Muscle of arm (tissue), 1 donor: ENCODE measurements at regions not wholly inside any gene's neighbourhood (a gene's known extent, or its start where the extent isn't known, plus 50 kb on each side); places are given as distances from the start of the nearest gene placed in this dataset.
"Not testable (repeated sequence)": the region's sequence is repeated elsewhere in the genome, so short reads cannot be mapped to it uniquely, and the experiment has no call there.

Experiments
- DNase-seq: peaks from one replicate; pipeline ENCODE4 v3.0.0-alpha.2; 2013

DNA sequence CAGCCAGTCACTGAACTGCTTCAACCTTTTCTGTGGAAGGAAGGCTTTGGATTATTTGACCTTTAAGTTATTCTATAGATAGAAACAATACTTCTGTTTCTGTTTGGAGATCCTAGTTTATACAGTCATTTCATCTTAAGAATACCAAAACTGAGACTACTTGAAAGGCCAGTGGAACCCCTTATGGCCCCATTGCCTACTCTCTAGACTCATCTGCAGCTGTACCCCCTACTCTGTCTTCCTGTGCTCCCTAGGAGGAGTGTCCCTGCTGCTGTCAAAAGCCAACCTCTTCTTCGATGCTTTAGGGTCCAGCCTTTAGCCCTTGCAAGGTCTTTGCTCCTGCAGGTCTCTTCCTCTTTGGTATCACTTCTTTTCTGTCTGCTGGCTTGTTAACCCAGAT lies 169.6 kb downstream of the EDEM1 start:
- no peak for DNase-seq

DNA sequence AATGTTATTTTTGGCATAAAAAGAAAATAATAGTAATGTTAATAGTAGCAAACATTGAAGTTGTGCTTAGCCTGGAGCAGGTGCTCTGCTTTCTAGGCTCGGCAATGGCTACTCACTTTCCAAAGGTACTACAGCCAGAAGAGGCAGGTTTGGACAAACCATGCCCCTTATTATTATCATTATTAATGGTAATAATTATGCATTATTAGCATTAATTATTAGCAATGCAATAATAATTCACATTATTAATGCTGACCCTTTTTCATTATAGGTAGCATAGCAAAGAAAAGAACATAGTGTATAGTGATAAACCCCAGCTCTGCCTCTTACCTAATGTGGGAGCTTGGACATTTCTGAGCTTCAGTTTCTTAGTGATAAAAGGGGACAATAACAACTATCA lies 171.4 kb downstream of the EDEM1 start:
- DNase-seq = no peak

DNA sequence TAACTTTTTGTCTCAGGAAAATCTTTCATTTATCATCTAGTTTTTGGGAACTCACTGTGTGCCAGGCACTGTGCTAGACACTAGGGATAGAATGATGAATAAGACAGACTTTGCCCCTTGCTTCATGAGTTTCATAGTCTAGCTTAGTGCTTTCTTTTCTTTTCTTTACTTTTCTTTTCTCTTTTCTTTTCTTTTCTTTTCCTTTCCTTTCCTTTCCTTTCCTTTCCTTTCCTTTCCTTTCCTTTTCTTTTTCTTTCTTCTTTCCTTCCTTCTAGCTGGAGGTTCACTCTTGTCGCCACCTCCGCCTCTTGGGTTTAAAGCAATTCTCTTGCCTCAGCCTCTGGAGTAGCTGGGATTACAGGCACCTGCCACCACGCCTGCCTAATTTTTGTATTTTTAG lies 172.9 kb downstream of the EDEM1 start:
- no peak for DNase-seq

DNA sequence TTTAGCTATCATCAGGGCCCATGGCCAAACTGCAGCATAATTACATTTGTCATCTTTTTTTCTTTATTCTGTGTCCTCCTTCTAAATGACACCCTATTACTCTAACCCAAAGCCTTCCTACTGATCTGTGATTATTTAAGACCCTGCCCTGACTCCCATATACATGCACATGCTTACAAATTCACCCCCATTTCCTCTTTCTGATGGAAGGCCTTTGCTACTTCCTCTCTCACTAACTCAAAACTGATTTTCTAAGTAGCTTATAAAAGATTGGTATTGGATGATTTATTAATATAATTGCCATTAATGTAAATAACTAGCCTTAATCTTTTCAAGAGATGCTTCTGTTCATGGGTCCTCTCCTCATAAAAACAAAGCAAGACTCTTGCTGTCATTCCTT lies 179.2 kb downstream of the EDEM1 start:
- no peak for DNase-seq

DNA sequence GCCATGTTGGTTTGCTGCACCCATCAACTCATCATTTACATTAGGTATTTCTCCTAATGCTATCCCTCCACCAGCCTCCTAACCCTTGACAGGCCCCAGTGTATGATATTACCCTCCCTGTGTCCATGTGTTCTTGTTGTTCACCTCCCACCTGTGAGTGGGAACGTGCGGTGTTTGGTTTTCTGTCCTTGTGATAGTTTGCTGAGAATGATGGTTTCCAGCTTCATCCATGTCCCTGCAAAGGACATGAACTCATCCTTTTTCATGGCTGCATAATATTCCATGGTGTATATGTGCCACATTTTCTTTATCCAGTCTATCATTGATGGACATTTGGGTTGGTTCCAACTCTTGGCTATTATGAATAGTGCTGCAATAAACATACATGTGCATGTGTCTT lies 184.0 kb downstream of the EDEM1 start:
- not testable (repeated sequence) for DNase-seq

DNA sequence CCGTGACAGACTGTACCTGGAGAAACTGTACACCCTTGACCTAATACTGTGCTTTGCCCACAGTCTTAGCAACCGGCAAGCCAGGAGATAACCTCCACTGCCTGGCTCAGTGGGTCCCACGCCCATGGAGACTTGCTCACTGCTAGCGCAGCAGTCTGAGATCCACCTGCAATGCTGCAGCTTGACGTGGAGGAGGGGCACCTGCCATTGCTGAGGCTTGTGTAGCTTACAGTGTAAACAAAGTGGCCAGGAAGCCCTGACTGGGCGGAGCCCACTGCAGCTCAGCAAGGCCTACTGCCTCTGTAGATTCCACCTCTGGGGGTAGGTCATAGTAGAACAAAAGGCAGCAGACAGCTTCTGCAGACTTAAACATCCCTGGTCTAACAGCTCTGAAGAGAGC lies 189.3 kb downstream of the EDEM1 start:
- no peak for DNase-seq

DNA sequence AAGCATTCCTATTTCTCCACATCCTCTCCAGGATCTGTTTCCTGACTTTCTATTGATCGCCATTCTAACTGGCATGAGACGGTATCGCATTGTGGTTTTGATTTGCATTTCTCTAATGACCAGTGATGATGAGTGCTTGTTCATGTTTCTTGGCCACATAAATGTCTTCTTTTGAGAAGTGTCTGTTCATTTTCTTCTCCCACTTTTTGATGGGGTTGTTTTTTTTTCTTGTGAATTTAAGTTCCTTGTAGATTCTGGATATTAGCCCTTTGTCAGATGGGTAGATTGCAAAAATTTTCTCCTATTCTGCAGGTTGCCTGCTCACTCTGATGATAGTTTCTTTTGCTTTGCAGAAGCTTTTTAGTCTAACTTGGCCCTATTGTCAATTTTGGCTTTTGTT lies 191.8 kb downstream of the EDEM1 start:
- not testable (repeated sequence) for DNase-seq

DNA sequence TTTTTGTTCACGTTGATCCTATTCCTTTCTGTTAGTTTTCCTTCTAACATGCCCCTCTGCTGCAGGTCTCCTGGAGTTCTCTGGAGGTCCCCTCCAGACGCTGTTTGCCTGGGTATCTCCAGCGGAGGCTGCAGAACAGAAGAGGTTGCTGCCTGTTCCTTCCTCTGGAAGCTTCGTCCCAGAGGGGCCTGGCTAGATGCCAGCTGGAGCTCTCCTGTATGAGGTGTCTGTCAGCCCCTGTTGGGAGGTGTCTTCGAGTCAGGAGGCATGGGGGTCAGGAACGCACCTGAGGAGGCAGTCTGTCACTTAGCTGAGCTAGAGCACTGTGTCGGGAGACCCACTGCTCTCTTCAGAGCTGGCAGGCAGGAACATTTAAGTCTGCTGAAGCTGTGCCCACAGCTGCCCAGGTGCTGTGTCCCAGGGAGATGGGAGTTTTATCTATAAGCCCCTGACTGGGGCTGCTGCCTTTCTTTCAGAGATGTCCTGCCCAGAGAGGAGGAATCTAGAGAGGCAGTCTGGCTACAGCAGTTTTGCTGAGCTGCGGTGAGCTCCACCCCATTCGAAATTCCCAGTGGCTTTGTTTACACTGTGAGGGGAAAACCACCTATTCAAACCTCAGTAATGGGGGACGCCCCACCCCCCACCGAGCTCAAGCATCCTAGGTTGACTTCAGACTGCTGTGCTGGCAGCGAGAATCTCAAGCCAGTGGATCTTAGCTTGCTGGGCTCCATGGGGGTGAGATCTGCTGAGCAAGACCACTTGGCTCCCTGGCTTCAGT lies 196.2 kb downstream of the EDEM1 start:
- DNase-seq = not testable (repeated sequence)

DNA sequence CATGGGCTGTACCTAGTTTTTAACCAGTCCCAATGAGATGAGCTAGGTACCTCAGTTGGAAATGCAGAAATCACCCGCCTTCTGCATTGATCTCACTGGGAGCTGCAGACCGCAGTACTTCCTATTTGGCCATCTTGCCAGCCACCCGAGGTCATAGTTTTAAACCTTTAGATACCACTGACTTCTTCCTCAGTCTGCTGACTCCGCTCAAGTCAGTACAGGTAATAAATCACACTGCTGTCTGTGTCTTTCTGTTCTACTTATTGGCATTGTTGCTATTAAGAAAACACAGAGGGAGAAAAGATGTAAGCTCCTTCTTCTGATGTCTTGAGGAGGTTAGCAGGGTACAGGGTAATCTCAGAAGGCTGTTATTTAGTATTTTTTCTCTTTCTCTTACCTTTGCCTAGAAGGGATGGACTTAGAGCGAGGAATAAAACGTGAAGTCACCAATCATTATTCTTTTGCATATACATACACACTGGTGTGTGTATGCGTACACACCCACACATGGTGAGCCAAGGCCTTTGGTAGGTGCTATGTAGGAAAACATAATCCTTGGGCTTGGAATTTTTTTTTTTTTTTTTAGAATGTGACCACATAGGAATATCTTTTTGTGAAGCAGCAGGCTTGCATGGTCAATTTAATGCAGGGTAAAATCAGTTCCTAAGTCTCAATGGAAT lies 197.2 kb downstream of the EDEM1 start:
- no peak for DNase-seq

DNA sequence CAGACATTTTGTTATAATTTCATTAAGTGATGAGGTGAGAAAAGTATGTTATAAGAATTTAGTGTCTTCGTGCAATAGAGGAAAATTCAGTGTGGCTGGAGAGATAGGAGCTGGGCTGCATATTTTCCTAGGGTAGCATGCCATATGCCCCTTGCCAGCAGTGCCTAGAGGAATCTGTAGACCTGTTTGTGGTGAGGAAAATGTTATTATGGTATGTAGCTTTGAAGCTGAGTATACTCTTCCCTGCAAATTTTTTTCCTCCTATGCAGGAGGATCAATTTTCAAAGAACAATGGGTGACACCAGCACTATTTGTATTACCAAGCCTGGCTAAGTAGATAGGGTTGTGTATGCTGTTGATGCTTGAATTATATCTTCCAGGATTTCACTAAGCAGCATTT lies 200.6 kb downstream of the EDEM1 start:
- no peak for DNase-seq

DNA sequence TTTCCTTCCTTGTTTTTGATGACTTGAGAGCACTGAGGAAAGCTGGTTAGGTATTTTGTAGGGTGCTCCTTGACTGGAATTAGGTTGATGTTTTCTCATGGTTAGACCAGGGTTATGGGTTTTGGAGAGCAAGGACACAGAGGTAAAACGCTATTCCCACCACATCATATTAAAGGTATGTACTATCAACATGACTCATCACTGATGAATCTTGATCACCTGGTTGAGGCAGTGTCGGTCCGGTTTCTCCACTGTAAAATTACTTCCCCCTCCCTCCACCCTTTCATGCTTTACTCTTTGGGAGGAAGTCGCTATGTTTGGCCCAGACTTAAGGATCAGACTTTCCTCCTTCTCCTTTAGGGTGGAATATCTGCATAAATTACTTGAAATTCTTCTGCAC lies 201.6 kb downstream of the EDEM1 start:
- no peak for DNase-seq

DNA sequence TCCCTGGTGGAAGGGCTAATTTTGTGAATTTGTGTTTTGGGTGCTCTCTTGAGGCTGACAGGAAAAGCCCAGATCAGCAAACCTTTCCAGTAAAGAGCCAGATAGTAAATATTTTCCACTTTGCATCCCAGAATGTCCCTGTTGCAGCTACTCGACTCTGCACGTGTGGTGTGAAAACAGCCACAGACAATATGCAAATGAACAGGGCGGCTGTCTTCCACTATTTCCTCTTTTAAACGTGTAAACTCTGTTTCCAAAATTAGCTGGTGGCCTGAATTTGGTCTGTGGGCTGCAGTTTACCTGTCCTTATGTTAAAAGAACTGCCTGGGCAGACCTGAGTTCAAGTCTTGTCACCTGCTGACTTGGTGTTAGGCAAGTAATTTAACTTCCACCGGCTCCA lies 202.7 kb downstream of the EDEM1 start:
- no peak for DNase-seq

DNA sequence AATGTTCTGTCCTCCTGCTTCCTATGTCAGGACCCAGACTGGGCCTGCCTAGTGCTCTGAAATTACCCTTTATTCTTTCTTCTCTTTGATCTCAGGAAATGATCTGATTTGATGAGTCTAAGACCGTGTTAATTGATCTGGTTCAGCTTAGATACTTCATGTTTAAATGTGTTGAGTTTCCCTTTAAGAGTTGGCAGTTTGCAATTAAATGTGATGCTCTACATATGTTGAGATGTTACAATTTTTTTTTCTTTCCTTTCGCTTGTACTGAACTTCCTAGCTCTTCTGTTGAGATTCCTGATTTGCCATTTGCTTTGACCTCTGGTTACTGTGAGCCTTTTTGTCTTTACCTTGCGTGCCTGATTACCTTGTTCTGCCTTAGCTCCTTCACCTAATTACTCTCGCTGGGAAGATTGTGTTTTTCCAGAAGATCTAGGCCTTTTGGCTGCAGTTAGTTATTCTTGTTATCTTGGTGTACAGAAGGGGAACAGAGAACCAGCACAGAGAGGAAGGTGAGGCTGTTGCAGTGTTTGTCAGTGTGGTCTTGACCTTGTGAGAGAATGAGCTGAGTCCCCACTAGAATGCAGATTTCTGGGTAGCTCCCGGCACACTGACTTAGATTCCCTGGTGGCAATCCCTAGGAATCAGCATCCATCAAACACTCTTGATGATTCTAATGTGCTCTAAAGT lies 203.6 kb downstream of the EDEM1 start:
- no peak for DNase-seq

DNA sequence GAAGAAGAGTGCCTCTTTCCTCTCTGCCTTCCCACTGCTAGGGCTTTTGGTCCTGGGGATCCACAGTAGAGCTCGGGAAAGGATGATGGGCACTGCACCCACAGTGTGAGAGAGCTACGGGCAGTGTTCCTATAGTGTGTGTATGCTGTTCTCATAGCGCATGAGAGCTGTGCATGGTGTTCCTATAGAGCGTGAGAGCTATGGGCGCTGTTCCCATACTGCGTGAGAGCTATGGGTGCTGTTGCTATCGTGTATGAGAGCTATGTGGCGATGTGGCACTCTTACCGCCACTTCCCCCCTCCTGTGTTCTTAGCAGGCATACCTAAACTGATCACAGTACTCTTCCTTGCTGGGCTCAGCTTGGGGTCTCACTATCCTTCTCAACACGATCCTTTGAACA lies 213.5 kb downstream of the EDEM1 start:
- no peak for DNase-seq

DNA sequence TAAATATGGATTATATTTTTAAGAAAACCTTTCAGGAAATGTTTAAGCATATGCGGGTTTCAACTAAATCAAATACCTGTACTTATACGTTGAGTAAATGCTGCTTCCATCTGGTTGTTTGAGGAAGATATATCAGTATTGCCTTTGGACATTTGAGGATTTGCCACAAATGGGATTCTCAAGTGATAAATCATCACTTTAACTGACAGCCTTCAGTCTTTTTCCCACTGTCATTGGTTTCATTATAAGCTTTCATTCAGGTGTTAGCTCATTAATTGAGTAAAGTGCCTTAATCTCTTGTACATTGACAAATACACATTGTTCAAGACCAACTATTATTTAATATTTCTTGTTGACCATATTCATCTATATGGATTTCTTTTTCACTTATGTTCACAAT lies 217.2 kb downstream of the EDEM1 start:
- DNase-seq = no peak

DNA sequence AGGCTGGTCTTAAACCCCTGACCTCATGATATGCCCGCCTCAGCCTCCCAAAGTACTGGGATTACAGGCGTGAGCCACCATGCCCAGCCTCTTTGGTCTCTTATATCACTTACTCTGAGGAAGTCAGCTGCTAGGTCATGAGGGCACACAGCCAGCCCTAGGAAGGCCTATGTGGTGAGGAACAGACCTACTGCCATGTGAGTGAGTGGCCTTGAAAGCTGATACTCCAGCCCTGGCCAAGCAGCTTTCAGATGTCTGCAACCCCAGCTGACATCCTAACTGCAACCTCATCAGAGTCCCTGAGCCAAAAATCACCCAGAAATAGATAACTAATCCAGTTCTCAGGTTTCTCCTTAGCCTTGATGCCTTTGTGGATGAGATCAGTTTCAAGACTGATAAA lies 224.3 kb downstream of the EDEM1 start:
- no peak for DNase-seq

DNA sequence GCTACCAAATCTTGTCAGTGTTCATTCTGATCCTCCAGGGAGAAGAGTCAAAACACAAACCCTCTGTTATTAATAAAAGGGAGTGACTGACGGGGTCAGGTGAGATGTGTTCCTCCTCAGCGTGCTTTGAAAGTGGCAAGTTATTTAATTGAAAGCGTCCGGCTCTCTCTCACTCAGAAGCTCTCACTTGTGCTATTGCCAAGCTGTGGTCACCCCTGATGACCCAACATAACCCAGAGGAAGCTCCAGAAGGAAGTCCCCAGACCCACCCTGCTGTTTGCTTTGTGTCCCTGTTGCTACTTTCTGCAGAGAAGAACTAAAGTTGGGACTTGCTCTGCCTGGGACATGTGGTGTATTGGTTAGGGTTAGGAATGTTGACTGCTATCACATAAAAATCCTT lies 235.6 kb downstream of the EDEM1 start:
- no peak for DNase-seq

DNA sequence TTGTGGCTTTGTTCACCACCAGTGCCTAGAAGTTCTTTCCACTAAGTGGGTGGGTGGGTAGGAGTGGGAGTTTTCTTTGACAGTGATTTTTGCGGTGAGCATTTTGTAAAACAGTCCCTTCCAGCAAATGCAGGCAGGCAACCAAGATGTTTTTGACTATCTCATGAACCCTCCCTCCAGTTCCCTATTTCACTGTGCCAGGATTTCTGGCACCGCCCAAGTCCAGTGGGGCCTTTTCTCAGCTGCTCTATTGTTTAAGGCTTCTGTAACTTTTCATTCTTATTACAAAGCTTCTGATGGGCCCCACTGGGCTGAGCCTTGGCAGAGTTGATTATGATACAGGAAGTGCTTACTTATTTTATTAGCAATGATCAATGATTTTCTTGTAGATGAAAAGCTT lies 236.0 kb downstream of the EDEM1 start:
- DNase-seq = no peak

DNA sequence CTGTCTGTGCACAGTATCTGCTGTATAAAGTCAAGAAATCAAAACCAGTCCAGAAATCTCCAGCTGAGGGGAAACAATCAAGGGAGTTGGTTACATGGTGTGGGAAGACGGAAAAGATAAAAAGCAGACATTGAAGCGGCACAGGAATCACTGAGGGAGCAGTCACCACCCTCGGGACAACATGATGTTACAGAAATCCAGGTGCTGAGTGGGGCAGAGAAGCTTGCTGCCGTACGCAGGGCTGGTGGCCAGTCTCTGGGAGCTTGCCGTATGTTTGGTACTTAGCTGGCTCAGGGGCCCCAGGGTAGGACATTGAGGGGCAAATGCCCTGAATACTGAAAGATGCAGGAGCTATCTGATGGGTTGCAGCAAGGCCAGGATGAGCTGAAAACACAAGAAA lies 237.9 kb downstream of the EDEM1 start:
- no peak for DNase-seq

DNA sequence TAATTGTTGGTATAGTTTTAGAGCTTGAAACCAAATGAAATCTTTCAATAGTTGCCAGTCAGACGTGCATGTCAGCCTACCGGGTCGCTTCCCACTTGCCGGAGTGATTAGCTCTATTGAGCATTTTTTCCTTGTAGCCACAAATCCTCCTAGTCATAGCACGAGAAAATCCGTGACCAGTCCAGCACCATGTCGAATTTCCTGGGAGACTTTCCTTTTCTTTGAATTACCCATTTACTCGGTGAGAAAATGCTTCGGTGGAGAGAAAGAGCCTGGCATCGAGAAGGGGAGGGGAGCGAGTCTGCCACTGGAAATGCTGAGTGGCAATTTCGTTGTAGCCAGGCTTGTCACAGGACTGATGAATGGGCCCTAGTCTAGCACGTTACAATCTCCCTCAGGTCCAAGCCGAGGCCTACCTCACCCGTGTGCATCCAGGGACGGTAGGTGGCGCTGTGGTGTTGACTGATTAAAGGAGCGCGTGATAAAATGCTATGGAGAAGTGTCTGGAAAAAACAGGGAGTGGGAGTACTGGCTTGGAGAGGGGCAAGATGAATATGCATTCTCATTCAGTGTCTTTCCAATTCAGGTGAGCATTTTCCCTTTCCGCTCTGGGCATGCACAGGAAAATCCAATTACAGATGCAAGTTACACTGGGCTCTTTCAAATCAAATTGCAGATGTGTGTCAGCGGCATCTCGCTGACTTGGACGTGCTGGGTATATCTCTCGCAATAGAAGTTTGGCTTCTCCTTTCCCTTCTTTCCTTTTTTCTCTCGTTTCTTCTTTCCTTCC lies 238.8 kb downstream of the EDEM1 start:
- DNase-seq = peak; percentile 77

DNA sequence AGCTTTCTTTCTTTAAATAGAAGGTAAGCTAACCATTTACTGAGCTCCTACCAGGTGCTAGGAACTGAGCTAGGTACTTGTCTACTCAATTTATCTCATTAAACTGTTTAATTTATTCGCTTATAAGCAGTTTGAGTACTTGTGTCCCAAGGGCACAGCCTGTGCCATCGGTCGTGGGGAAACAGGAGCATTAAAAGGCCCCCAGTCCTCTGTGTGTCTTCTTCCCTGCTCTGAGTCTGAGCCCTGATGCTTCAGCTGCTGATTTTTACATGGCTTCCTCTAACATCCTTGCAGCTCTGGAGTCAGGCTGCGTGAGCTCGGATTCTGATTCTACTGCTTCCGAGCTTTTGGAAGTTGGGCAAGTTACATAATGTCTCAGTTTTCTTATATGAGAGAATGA lies 239.5 kb downstream of the EDEM1 start:
- no peak for DNase-seq

DNA sequence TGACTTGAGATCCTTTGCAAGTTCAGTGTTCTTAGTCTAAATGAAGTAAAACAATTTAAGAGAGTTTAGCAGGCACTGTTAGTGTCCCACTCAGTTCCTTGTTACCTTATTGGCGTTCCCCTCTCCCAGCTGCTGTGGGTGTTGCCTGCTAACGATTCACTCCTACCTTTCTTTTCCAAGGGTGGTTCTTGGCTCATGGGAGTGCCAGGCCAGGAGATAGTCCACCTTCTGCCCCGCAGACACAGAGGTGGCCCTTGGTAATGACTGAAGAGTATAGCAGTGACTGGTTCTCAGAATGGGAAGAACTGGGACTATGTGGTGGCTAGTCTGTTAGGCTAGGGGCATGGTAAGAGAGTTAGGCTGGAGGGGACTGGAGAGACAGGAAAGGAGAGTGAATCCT lies 240.4 kb downstream of the EDEM1 start:
- no peak for DNase-seq
